H9 (cell line): ENCODE measurements at regions not wholly inside any gene's neighbourhood (a gene's known extent, or its start where the extent isn't known, plus 50 kb on each side); places are given as distances from the start of the nearest gene placed in this dataset.

Experiments
- DNase-seq: peaks from one replicate; pipeline ENCODE4 v3.0.0-alpha.2; 2017
- H2AFZ ChIP-seq: one replicate; pipeline ENCODE4 v1.6.1; 2013; ENCODE audit warnings: mild to moderate bottlenecking, low read length, control low read depth, moderate library complexity
- H2AK5ac ChIP-seq: 2 replicates; pipeline ENCODE4 v1.6.1; 2013; ENCODE audit warnings: low read length, control low read depth, mixed read lengths; ENCODE audit not compliant: insufficient read length
- H2BK120ac ChIP-seq: one replicate; pipeline ENCODE4 v1.6.1; 2013; ENCODE audit warnings: low read depth, mild to moderate bottlenecking, low read length, control low read depth, inconsistent platforms; ENCODE audit not compliant: poor library complexity, severe bottlenecking
- H2BK12ac ChIP-seq: 2 replicates; pipeline ENCODE4 v1.6.1; 2013; ENCODE audit warnings: low read length, control low read depth, mixed read lengths, low read depth; ENCODE audit not compliant: insufficient read length
- H2BK15ac ChIP-seq: 2 replicates; pipeline ENCODE4 v1.6.1; 2013; ENCODE audit warnings: low read depth, low read length, control low read depth
- H2BK20ac ChIP-seq: one replicate; pipeline ENCODE4 v1.6.1; 2013; ENCODE audit warnings: low read depth, mild to moderate bottlenecking, low read length, control low read depth, inconsistent platforms; ENCODE audit not compliant: poor library complexity, severe bottlenecking
- H2BK5ac ChIP-seq: 2 replicates; pipeline ENCODE4 v1.6.1; 2013; ENCODE audit warnings: low read length, control low read depth, mixed read lengths; ENCODE audit not compliant: insufficient read length
- H3K14ac ChIP-seq: 2 replicates; pipeline ENCODE4 v1.6.1; 2013; ENCODE audit warnings: low read length, control low read depth; ENCODE audit not compliant: insufficient read depth
- H3K18ac ChIP-seq: 2 replicates; pipeline ENCODE4 v1.6.1; 2013; ENCODE audit warnings: low read depth, mild to moderate bottlenecking, mixed read lengths, low read length, control low read depth; ENCODE audit not compliant: insufficient read length
- H3K23ac ChIP-seq: 2 replicates; pipeline ENCODE4 v1.6.1; 2013; ENCODE audit warnings: low read length, control low read depth, mixed read lengths, low read depth; ENCODE audit not compliant: insufficient read length
- H3K23me2 ChIP-seq: 2 replicates; pipeline ENCODE4 v1.6.1; 2013; ENCODE audit warnings: low read depth, mild to moderate bottlenecking, mixed read lengths, low read length, control low read depth; ENCODE audit not compliant: insufficient read length, poor library complexity, severe bottlenecking
- H3K27ac ChIP-seq: 2 replicates; pipeline ENCODE4 v1.5.1; 2013; ENCODE audit warnings: low read length, control low read depth, mixed read lengths, low read depth; ENCODE audit not compliant: insufficient read length
- H3K27me3 ChIP-seq: 2 replicates; pipeline ENCODE4 v1.6.1; 2013; ENCODE audit warnings: low read length, control low read depth, inconsistent platforms; ENCODE audit not compliant: insufficient read depth
- H3K4ac ChIP-seq: 2 replicates; pipeline ENCODE4 v1.6.1; 2013; ENCODE audit warnings: low read depth, mild to moderate bottlenecking, control low read depth, inconsistent platforms, low read length, moderate library complexity
- H3K4me1 ChIP-seq: 2 replicates; pipeline ENCODE4 v1.6.1; 2013; ENCODE audit warnings: low read length, control low read depth, inconsistent platforms; ENCODE audit not compliant: insufficient read depth
- H3K4me2 ChIP-seq: 2 replicates; pipeline ENCODE4 v1.6.1; 2013; ENCODE audit warnings: low read length, control low read depth, mixed read lengths; ENCODE audit not compliant: insufficient read length, insufficient read depth
- H3K56ac ChIP-seq: 2 replicates; pipeline ENCODE4 v1.6.1; 2013; ENCODE audit warnings: low read depth, mild to moderate bottlenecking, mixed read lengths, low read length, control low read depth; ENCODE audit not compliant: insufficient read length
- H3K79me1 ChIP-seq: 2 replicates; pipeline ENCODE4 v1.6.1; 2013; ENCODE audit warnings: low read depth, mild to moderate bottlenecking, moderate library complexity, low read length, control low read depth, inconsistent platforms; ENCODE audit not compliant: insufficient read depth, poor library complexity, severe bottlenecking
- H3K79me2 ChIP-seq: 2 replicates; pipeline ENCODE4 v1.6.1; 2013; ENCODE audit warnings: low read length, control low read depth, inconsistent platforms; ENCODE audit not compliant: insufficient read depth
- H3K9ac ChIP-seq: 2 replicates; pipeline ENCODE4 v1.6.1; 2013; ENCODE audit warnings: low read length, control low read depth, mixed read lengths; ENCODE audit not compliant: insufficient read length; ENCODE audit errors: extremely low read depth
- H3K9me3 ChIP-seq: one replicate; pipeline ENCODE4 v1.6.1; 2013; ENCODE audit warnings: low read depth, low read length, inconsistent platforms; ENCODE audit not compliant: control insufficient read depth
- H3T11ph ChIP-seq: one replicate; pipeline ENCODE4 v1.6.1; 2013; ENCODE audit warnings: mild to moderate bottlenecking, low read length, control low read depth, inconsistent platforms
- H4K20me1 ChIP-seq: one replicate; pipeline ENCODE4 v1.6.1; 2013; ENCODE audit not compliant: control insufficient read depth, insufficient read length, insufficient read depth
- H4K5ac ChIP-seq: 2 replicates; pipeline ENCODE4 v1.6.1; 2013; ENCODE audit warnings: low read depth, mild to moderate bottlenecking, mixed read lengths, low read length, control low read depth; ENCODE audit not compliant: insufficient read length
- H4K8ac ChIP-seq: replicated peaks from 2 replicates; pipeline ENCODE4 v1.6.1; 2013; ENCODE audit warnings: low read length, control low read depth, mixed read lengths, low read depth; ENCODE audit not compliant: insufficient read length
- H4K91ac ChIP-seq: 2 replicates; pipeline ENCODE4 v1.6.1; 2013; ENCODE audit warnings: low read depth, mild to moderate bottlenecking, moderate library complexity, mixed read lengths, low read length, control low read depth; ENCODE audit not compliant: insufficient read length
- H3K27ac Mint-ChIP-seq, 3 experiments: 2 replicates in 2 of 3; 3 replicates in 1 of 3; pipeline ENCODE4 v1.8.0; 2020 to 2021; ENCODE audit warnings: mixed read lengths in 3 of 3, mild to moderate bottlenecking in 1 of 3, moderate library complexity in 1 of 3
- H3K27me3 Mint-ChIP-seq: 2 replicates; pipeline ENCODE4 v1.8.0; 2021; ENCODE audit warnings: low read depth, mild to moderate bottlenecking, moderate library complexity, mixed read lengths
- H3K36me3 Mint-ChIP-seq, 3 experiments: 2 replicates in 2 of 3; 3 replicates in 1 of 3; pipeline ENCODE4 v1.8.0; 2020 to 2021; ENCODE audit warnings: low read depth in 3 of 3, mixed read lengths in 3 of 3; ENCODE audit not compliant: insufficient read depth in 1 of 3
- H3K4me1 Mint-ChIP-seq, 2 experiments: 2 replicates each; pipeline ENCODE4 v1.8.0; 2020; ENCODE audit warnings: mixed read lengths in 2 of 2
- H3K4me3 Mint-ChIP-seq, 2 experiments: 2 replicates in 1 of 2; 3 replicates in 1 of 2; pipeline ENCODE4 v1.8.0; 2020 to 2021; ENCODE audit warnings: mild to moderate bottlenecking in 2 of 2, mixed read lengths in 2 of 2, moderate library complexity in 1 of 2
- H3K9me3 Mint-ChIP-seq, 2 experiments: 2 replicates in 1 of 2; 3 replicates in 1 of 2; pipeline ENCODE4 v1.8.0; 2020; ENCODE audit warnings: mild to moderate bottlenecking in 2 of 2, mixed read lengths in 2 of 2, moderate library complexity in 1 of 2
- CTCF ChIP-seq: fragments of 200-600 bp; sonication (generic); conservative IDR thresholded peaks from 3 replicates; pipeline ENCODE4 v1.8.0; 2021; ENCODE audit warnings: antibody characterized with exemption, mild to moderate bottlenecking
- WGBS: extraction: QIAGEN DNeasy Blood & Tissue Kit; methylation state at CpG from one replicate; pipeline ENCODE4 v1.1.7; 2013; ENCODE audit warnings: missing lambda C conversion rate, low lambda C conversion rate, mixed read lengths; ENCODE audit not compliant: insufficient read length; ENCODE audit errors: extremely low coverage; 5-methylcytosine and 5-hydroxymethylcytosine counted together

DNA sequence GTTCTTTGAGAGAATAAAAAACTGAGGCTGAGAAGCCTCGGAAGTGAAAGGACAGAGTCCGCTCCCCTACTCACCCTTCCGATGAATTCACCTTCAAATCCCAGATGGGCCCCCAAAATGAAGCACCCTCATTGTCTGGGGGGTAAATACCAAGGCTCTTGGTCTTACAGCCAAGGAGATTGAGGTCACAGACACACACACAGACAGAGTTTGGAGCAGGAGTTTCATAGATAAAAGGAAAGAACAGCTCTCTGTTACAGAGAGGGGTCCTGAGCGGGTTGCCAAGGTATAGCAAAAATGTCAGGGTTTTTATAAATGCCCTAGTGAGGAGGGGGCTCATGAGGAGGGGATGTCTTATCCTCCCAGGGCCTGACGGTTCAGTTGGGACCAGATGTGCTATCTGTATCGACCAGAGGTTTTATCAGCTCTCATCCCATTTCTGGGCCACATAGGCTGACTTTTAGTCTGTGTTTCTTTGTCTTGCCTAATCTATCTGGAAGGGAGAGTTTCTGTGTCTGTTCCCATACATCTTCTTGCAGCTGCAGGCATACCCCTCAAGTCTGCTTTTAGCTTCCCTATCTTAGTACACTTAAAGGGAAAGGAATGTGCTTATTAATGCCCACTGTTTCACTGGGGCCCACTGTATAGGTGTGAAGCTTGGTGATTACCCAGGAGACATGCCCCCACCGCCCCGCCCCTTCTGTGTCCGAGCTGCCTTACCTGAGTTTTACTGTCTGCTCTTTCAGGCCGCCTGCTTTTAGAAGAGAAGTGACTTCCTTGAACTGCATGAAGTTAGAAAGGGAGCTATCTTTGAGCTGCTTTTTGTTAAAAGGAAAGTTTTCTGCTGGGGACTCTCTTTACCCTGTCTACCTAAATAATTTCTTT is 66.8 kb upstream of the ATP11B start:
- Histone ChIP-seq H3K18ac (no peak overlapping the region), H2BK15ac (no peak overlapping the region), H3K27me3 (no peaks in the 10 kb centered on the region), H2AFZ (no peak overlapping the region), H3K27ac (no peak overlapping the region), H3K4ac (no peak overlapping the region), H3K56ac (no peak overlapping the region), H3K9me3 (no peaks in the 10 kb centered on the region), H3K4me2 (no peak overlapping the region), H4K8ac (no peak overlapping the region), H4K20me1 (no peaks in the 10 kb centered on the region), H2BK120ac (no peak overlapping the region), H3K23me2 (no peaks in the 10 kb centered on the region), H2BK12ac (no peak overlapping the region), H2AK5ac (no peak overlapping the region), H4K91ac (no peak overlapping the region), H3K23ac (no peak overlapping the region), H3K79me2 (no peaks in the 10 kb centered on the region), H3K9ac (no peak overlapping the region), H3K14ac (no peak overlapping the region), H3T11ph (no peak overlapping the region), H4K5ac (no peak overlapping the region), H3K4me1 (no peaks in the 10 kb centered on the region), H2BK5ac (no peak overlapping the region), H2BK20ac (no peak overlapping the region), H3K79me1 (no peaks in the 10 kb centered on the region)
- H3K27ac Mint-ChIP-seq, result no peak overlapping the region
- H3K4me1 Mint-ChIP-seq, result peaks cover 12 to 16% of the 10 kb centered on the region in 2 experiments
- no CpG with 5 or more reads among the region's 10 CpGs for WGBS
- no peaks in the 10 kb centered on the region for H3K9me3 Mint-ChIP-seq
- TF ChIP-seq CTCF, result no peak
- H3K4me3 Mint-ChIP-seq, result no peak overlapping the region
- no peaks in the 10 kb centered on the region for H3K36me3 Mint-ChIP-seq
- no peaks in the 10 kb centered on the region for H3K27me3 Mint-ChIP-seq
- no peak for DNase-seq
